GM19463 (cell line): ENCODE measurements at regions not wholly inside any gene's neighbourhood (a gene's known extent, or its start where the extent isn't known, plus 50 kb on each side); places are given as distances from the start of the nearest gene placed in this dataset.
"Not testable (repeated sequence)": the region's sequence is repeated elsewhere in the genome, so short reads cannot be mapped to it uniquely, and the experiment has no call there.

Experiments used
- ATAC-seq: cut with Tn5 transposase; IDR thresholded peaks from one replicate; pipeline ENCODE4 v1.9.1; 2021; ENCODE audit warnings: mild to moderate bottlenecking, moderate library complexity; ENCODE audit not compliant: unreplicated experiment

GRCh38 chr10:36766415-36766810 is 359.0 kb upstream of the ANKRD30A start:
- ATAC-seq = no peak

- no peak for ATAC-seq
Measured at GRCh38 chr10:36765782-36766414, 359.5 kb upstream of the ANKRD30A start.

GRCh38 chr10:36764823-36765222 is 360.6 kb upstream of the ANKRD30A start:
- ATAC-seq = no peak

GRCh38 chr10:36761121-36761520 is 364.3 kb upstream of the ANKRD30A start:
- ATAC-seq = no peak

- no peak for ATAC-seq
Measured at GRCh38 chr10:36759141-36759805, 366.1 kb upstream of the ANKRD30A start.

GRCh38 chr10:36748128-36748871 is 377.1 kb upstream of the ANKRD30A start:
- no peak for ATAC-seq

GRCh38 chr10:36739884-36740445 is 385.4 kb upstream of the ANKRD30A start:
- no peak for ATAC-seq

- ATAC-seq = no peak
Measured at GRCh38 chr10:36738738-36739431, 386.5 kb upstream of the ANKRD30A start.

GRCh38 chr10:36736311-36736710 is 389.1 kb upstream of the ANKRD30A start:
- no peak for ATAC-seq

- ATAC-seq = not testable (repeated sequence)
Measured at GRCh38 chr10:36734590-36734989, 390.8 kb upstream of the ANKRD30A start.

GRCh38 chr10:36730316-36730715 is 395.1 kb upstream of the ANKRD30A start:
- no peak for ATAC-seq

- ATAC-seq = no peak
Measured at GRCh38 chr10:36728626-36729025, 396.8 kb upstream of the ANKRD30A start.

- ATAC-seq = no peak
Measured at GRCh38 chr10:36725581-36726520, 399.5 kb upstream of the ANKRD30A start.

- ATAC-seq = no peak
Measured at GRCh38 chr10:36722777-36723176, 402.6 kb upstream of the ANKRD30A start.

GRCh38 chr10:36721871-36722270 is 403.5 kb upstream of the ANKRD30A start:
- ATAC-seq = no peak

- ATAC-seq = no peak
Measured at GRCh38 chr10:36720895-36721294, 404.5 kb upstream of the ANKRD30A start.

- ATAC-seq = no peak
Measured at GRCh38 chr10:36717118-36717517, 408.3 kb upstream of the ANKRD30A start.

- ATAC-seq = no peak
Measured at GRCh38 chr10:36716291-36716690, 409.1 kb upstream of the ANKRD30A start.

- no peak for ATAC-seq
Measured at GRCh38 chr10:36712695-36713094, 412.7 kb upstream of the ANKRD30A start.

GRCh38 chr10:36711361-36711760 is 414.0 kb upstream of the ANKRD30A start:
- no peak for ATAC-seq
